ENCODE measurements at regions not wholly inside any gene's neighbourhood (a gene's known extent, or its start where the extent isn't known, plus 50 kb on each side); places are given as distances from the start of the nearest gene placed in this dataset.

DNA sequence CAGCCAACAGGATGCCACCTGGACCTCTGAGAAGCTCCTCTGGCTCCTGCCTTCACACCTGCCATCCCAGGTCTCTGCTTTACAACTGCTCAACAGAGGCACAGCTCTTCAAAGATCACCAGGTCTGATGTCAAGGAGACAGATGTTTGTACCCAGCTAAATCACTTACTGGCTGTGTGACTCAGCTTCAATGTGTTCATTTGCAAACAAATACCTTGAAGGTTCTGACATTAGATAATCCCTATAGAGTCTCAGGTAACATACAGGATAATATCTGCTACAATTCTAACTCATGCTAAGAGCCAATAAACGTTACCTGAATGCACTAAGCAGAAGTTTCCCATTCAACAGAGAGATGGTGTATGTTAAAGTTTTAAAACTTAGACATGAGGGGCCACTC lies 163.4 kb upstream of the IGF1R start:
- no peak for DNase-seq

DNA sequence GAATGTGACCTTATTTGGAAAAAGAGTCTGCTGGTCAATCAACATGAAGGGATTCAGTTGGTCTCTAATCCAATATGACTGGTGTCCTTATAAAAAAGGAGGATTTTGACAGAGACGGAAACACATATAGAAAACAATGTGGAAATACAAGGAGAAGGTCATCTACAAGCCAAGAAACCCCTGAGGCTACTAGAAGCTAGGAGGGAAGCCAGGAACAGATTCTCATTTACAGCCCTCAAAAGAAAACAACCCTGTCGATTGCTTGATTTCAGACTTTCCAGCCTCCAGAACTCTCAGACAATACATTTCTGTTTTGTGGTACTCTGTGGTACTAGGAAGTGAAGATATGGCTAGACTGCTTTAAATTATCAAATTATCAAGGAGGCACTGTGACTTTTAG lies 162.9 kb upstream of the IGF1R start:
- no peak for DNase-seq

GRCh38 chr15:98493966-98494511 lies 154.3 kb upstream of the IGF1R start:
- DNase-seq, result no peak

- DNase-seq, result no peak
Observed at GRCh38 chr15:98501192-98501591, 147.1 kb upstream of the IGF1R start.

DNA sequence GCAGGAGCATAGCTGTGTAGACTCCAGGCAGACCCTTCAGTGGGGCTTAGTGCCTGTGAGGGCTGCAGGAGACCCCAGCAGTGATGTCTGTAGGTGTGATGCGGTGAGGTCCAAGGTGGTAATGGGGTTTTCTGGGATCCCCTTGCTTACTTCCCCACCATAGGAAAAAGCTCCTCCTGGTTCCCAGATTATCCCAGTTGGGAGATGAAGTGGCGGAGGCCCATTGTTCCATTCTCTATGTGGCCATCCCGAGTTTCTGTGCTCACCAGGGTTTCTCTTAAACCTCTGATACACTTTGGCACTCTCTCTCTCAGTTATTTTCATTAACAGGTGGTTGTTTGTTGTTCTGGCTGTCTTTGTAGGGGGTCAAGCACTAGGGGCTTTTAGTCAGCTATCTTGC lies 146.7 kb upstream of the IGF1R start:
- no peak for DNase-seq

DNA sequence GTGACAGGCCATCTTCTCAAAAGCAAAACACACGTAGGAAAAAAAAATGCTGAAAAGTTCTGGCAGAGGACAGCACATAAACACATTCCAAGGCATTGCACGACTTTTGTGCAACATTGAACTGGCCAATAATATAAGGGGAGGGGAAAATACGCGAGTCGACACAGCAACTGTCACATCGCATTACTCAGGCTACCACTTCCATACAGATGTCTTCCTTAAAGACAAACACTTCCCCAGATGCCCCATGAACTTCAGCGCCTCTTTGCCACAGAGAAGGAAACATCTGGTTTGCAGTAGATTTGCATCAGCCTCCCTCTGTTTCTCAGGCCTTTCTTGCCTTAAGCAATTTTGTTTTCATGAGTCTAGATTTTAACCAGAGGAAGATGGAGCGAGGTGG lies 144.4 kb upstream of the IGF1R start:
- DNase-seq, result peak; percentile 87

DNA sequence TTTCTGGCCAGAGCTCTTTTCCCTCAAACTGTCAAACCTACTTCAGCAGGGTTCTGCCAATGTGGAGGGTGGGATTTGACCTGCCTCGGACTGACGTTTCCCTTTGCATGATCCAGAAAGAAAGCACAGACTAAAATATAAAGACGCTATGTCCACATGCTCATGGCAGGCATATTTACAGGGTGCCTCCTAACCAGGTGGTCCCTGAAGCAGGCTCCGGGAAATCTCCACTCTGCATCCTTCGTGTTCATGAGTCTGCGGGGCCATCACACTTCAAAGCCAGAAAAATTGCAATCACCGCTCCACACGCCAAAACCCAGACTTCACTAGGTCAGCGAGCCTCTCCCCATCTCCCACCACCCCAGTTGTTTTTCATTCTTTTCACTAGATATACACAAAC lies 143.3 kb upstream of the IGF1R start:
- no peak for DNase-seq

- DNase-seq, result no peak
Observed at GRCh38 chr15:98505611-98506031, 142.7 kb upstream of the IGF1R start.

GRCh38 chr15:98506172-98506571 lies 142.2 kb upstream of the IGF1R start:
- no peak for DNase-seq

DNA sequence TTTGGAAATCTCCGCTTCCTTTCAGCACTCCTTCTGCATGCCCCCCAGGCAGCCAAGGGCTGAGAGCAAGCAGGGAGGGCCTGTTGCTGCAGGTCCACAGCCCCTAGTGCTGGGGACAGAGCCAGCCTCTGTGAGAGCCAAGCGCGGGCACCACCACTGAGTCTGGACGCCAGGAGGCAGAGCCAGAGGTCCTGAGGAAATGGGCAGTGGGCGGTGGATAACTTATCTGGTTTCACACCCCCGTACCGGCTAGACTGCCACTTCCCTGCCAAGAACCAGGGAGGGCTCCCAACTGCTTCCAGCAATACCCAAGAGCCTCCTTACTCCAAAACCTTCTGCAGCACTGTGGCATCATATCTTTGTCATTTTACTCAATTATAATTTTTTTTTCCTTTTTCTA lies 141.6 kb upstream of the IGF1R start:
- DNase-seq, result no peak

DNA sequence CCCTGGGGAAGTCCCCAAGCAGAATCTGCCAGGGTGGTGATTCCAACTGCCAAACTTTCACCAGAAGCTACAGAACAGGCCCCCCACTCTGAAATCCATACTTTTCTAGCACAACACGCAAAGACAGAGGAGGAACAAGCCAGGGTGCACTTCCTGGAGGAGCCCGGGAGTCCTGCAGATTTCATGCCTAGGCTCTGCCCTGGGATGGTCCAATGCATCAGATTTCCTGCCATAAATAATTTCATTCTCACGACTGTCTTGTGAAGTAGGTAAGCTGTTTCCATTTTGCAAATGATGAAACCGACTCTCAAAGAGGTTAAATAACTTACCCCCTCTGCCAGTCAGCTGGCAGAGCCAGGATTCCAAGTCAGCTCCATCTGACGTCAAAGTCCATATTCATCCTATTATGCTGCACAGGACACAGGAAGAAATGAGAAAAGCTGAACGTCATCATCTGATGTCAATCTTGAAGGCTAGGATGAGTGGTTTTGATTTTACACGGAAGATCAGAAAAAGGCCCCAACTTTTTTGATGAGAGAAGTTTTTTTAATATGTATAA lies 134.8 kb upstream of the IGF1R start:
- DNase-seq, result no peak

DNA sequence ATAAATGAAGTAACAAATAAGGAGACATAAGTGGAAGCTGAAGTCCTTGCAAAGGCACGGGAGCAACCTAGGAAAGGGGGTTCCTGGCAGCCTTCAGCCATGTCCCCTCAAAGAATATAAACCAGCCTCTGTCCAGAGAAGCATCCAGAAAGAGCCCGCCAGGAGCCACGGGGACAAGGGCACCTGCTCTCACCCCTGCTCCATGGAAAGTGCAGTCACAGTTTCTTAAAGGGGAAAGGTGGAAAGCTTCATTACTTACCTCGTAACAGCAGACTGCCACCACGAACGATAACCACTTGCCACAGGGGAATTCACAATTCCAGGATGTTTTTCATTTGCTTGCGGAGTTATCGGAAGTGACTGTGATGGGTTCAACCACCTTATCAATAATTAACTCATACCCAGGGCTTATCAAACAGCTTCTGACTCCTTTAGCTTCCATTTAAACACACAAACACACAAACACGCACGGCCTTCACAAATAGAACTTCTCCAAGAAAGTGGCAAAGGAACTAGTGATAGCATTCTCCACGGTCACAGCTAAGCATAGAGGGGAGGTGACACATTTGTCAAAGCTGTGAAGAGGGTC lies 134.2 kb upstream of the IGF1R start:
- DNase-seq, result peak; percentile 26

GRCh38 chr15:98518823-98519561 lies 129.3 kb upstream of the IGF1R start:
- peak; percentile 95 for DNase-seq

GRCh38 chr15:98519767-98520550 lies 128.4 kb upstream of the IGF1R start:
- no peak for DNase-seq

DNA sequence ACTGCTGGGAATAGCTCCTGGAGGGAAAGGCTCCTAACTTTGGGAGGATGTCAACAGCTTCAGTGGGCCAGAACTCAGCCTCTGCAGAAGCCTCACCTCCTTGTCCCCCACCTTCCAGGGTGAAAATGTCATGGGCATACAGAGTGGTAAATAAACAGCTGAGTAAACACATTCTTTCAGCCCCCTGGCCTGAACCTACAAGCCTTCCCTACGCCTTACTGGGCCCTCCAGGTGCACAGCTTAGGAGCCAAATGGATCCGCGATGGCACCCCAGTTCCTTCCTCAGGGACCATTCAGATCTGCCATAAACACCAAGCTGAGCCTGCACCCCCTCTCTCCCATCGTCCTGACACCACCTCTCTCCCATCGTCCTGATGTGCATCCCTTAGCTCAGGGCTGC lies 126.2 kb upstream of the IGF1R start:
- DNase-seq, result no peak

- DNase-seq, result peak; percentile 60
Observed at GRCh38 chr15:98523912-98524662, 124.3 kb upstream of the IGF1R start.

DNA sequence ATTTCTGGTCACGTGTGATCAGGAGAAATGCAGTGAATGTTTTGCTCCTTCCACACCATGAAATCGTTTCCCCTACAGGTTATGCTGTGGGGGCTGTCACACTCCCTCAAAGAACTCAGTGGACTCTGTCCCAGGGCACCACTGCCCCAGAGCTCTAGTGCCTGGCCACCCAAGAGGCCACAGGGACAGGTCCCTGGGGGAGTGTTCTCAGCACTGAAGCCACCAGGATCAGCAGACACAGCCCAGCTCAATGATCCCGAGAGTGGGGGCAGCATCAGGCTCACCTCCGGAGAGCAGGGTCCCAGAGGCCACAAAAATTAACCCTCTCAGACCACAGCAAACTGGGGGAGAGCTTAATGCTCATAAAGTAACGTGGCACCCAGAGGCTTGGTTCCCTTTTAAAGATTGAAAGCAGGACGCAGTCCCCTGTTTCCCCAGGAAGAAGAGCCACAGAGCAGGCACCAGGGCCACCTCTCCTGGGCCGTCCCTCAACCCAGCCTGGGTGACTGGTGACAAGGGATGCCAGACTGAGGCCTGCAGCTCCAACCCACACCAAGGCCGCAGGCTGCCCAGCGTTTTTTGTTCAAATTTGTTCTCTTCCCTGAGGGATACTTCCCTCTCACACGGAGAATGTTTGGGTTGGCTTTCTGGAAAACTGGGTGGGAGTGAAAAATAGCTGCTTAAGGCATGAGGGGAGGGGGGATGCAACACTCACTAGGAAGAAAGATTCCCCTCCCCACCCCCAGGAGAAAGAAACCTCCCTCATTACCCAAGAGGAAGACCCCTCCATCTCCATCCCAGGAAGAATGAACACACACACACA lies 123.3 kb upstream of the IGF1R start:
- no peak for DNase-seq

- peak; percentile 78 for DNase-seq
Observed at GRCh38 chr15:98525661-98526001, 122.7 kb upstream of the IGF1R start.

DNA sequence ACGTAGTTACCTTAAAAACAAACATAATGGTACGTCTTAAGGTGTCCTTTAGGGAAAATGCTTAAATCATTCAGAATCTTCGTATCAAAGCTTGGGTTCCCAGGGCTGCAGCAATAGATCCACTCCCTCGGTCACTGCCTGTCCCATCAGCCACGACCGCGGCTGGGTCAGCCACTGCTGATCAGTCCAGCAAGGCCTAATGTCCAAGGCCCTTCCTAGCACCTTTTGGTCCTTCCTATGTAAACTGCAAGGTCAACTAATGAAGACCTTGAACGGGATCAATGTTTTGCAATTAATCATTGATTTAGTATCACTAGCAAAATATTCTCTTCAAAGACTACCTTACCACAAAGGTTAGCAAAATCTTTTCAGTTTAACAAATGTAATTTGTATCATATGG lies 122.2 kb upstream of the IGF1R start:
- no peak for DNase-seq

- no peak for DNase-seq
Observed at GRCh38 chr15:98528046-98528725, 120.2 kb upstream of the IGF1R start.
